SK-N-SH (cell line): ENCODE measurements at regions not wholly inside any gene's neighbourhood (a gene's known extent, or its start where the extent isn't known, plus 50 kb on each side); places are given as distances from the start of the nearest gene placed in this dataset.

Experiments used
- CTCF ChIA-PET: fragments of 300-600, 350-600 bp; formaldehyde crosslinking; extraction: SDS; loops from one replicate; lab custom pipeline; 2021; lab: Yijun Ruan, JAX
- POLR2A ChIA-PET: fragments of 350-600 bp; sonication (Branson Sonifier 250); formaldehyde crosslinking; extraction: SDS; loops from one replicate; lab custom pipeline; 2020; ENCODE audit warnings: antibody characterized with exemption, inconsistent platforms; lab: Yijun Ruan, JAX
- DNase-seq: peaks from one replicate; pipeline ENCODE4 v3.0.0; 2012
- H2AFZ ChIP-seq: fragments of 200-600 bp; sonication (generic); 2 replicates; pipeline ENCODE4 v1.8.1; 2016; ENCODE audit warnings: antibody characterized with exemption, mild to moderate bottlenecking, low read depth
- H3F3A ChIP-seq: fragments of 200-600 bp; sonication (generic); replicated peaks from 2 replicates; pipeline ENCODE3; 2016; ENCODE audit warnings: antibody characterized with exemption, mild to moderate bottlenecking; ENCODE audit not compliant: insufficient read depth
- H3K27ac ChIP-seq, 2 experiments: fragments of 200-500 bp in 1 of 2; fragments of 200-600 bp in 1 of 2; sonication (Bioruptor generic) in 1 of 2; sonication (generic), shearing (Covaris generic) in 1 of 2; 2 replicates each; pipeline versions ENCODE4 v1.5.1 to v1.6.1; 2014 to 2016; ENCODE audit warnings: low read depth in 2 of 2, inconsistent platforms in 1 of 2, low read length in 1 of 2, mild to moderate bottlenecking in 1 of 2, mixed read lengths in 1 of 2
- H3K27me3 ChIP-seq: fragments of 200-600 bp; sonication (generic), shearing (Covaris generic); 2 replicates; pipeline ENCODE4 v1.6.1; 2016; ENCODE audit warnings: mixed run types; ENCODE audit not compliant: insufficient read depth
- H3K36me3 ChIP-seq, 2 experiments: fragments of 200-500 bp in 1 of 2; fragments of 200-600 bp in 1 of 2; sonication (Bioruptor generic) in 1 of 2; sonication (generic) in 1 of 2; replicated peaks in 1 of 2; 2 replicates each; pipeline versions ENCODE3 to v1.5.1; 2014 to 2016; ENCODE audit warnings: low read length in 1 of 2, mild to moderate bottlenecking in 1 of 2; ENCODE audit not compliant: insufficient read depth in 2 of 2, control insufficient read depth in 1 of 2
- H3K4me1 ChIP-seq, 2 experiments: fragments of 200-500 bp in 1 of 2; fragments of 200-600 bp in 1 of 2; sonication (Bioruptor generic) in 1 of 2; sonication (generic), shearing (Covaris generic) in 1 of 2; 2 replicates each; pipeline versions ENCODE4 v1.5.1 to v1.6.1; 2014 to 2016; ENCODE audit warnings: low read depth in 1 of 2, low read length in 1 of 2, mixed run types in 1 of 2; ENCODE audit not compliant: insufficient read depth in 2 of 2, control insufficient read depth in 1 of 2
- H3K4me2 ChIP-seq: fragments of 200-600 bp; sonication (generic), shearing (Covaris generic); 2 replicates; pipeline ENCODE4 v1.6.1; 2017; ENCODE audit warnings: mixed run types
- H3K4me3 ChIP-seq, 2 experiments: fragments of 200-500 bp in 1 of 2; fragments of 200-600 bp in 1 of 2; sonication (Bioruptor generic) in 1 of 2; sonication (generic), shearing (Covaris generic) in 1 of 2; 2 replicates each; pipeline versions ENCODE4 v1.5.1 to v1.8.1; 2014 to 2016; ENCODE audit warnings: low read depth in 2 of 2, inconsistent platforms in 1 of 2, low read length in 1 of 2, mild to moderate bottlenecking in 1 of 2, mixed read lengths in 1 of 2, moderate library complexity in 1 of 2
- H3K79me2 ChIP-seq: fragments of 200-600 bp; sonication (generic); 2 replicates; pipeline ENCODE4 v1.8.1; 2017; ENCODE audit warnings: mild to moderate bottlenecking; ENCODE audit not compliant: insufficient read depth
- H3K9ac ChIP-seq: fragments of 200-600 bp; sonication (generic); 2 replicates; pipeline ENCODE4 v1.6.1; 2017; ENCODE audit warnings: mixed run types
- H3K9me2 ChIP-seq: fragments of 200-600 bp; sonication (generic); 2 replicates; pipeline ENCODE4 v1.6.1; 2017; ENCODE audit warnings: mixed run types
- H3K9me3 ChIP-seq: fragments of 200-600 bp; sonication (generic); 2 replicates; pipeline ENCODE4 v1.6.1; 2017; ENCODE audit warnings: mixed run types, mild to moderate bottlenecking, moderate library complexity
- H4K20me1 ChIP-seq: fragments of 200-600 bp; sonication (generic); 2 replicates; pipeline ENCODE4 v1.6.1; 2017; ENCODE audit warnings: mild to moderate bottlenecking, mixed run types; ENCODE audit not compliant: insufficient read depth
- CHD2 ChIP-seq: fragments of 150-350 bp; IDR thresholded peaks from 2 replicates; pipeline ENCODE4 v1.6.1; 2018; ENCODE audit warnings: low read length; ENCODE audit not compliant: partially characterized antibody
- EP300 ChIP-seq, 2 experiments: IDR thresholded peaks; 2 replicates each; pipeline versions ENCODE4 v1.4.0 to v1.6.1; 2012; ENCODE audit warnings: borderline replicate concordance in 1 of 2, low read depth in 1 of 2, low read length in 1 of 2
- EZH2phosphoT487 ChIP-seq: fragments of 200-600 bp; sonication (generic); IDR thresholded peaks from 2 replicates; pipeline ENCODE4 v1.6.1; 2017; ENCODE audit warnings: low read depth, mixed run types, mild to moderate bottlenecking, antibody characterized with exemption, moderate library complexity, borderline replicate concordance
- FOXJ3 ChIP-seq: sonication (generic); formaldehyde crosslinking; IDR thresholded peaks from 2 replicates; pipeline ENCODE4 v1.5.1; 2020; ENCODE audit warnings: mild to moderate bottlenecking, missing genetic modification reagents
- GABPA ChIP-seq: IDR thresholded peaks from 2 replicates; pipeline ENCODE4 v1.4.0; 2012; ENCODE audit warnings: low read depth, mild to moderate bottlenecking
- IRF3 ChIP-seq: fragments of 150-350 bp; IDR thresholded peaks from 2 replicates; pipeline ENCODE4 v1.6.1; 2016; ENCODE audit warnings: mild to moderate bottlenecking, low read depth, low read length
- MXI1 ChIP-seq: IDR thresholded peaks from 2 replicates; pipeline ENCODE4 v1.6.1; 2012; ENCODE audit warnings: mild to moderate bottlenecking, low read depth, low read length, improper control_type of control experiment
- NRF1 ChIP-seq: IDR thresholded peaks from 2 replicates; pipeline ENCODE4 v1.6.1; 2012; ENCODE audit warnings: low read depth, mild to moderate bottlenecking, low read length
- POLR2AphosphoS5 ChIP-seq: IDR thresholded peaks from 2 replicates; pipeline ENCODE4 v1.6.1; 2012; ENCODE audit warnings: low read depth, low read length
- RCOR1 ChIP-seq: fragments of 150-350 bp; IDR thresholded peaks from 2 replicates; pipeline ENCODE4 v1.6.1; 2017; ENCODE audit warnings: antibody characterized with exemption, low read length
- TAF1 ChIP-seq: IDR thresholded peaks from 2 replicates; pipeline ENCODE4 v1.6.1; 2012; ENCODE audit warnings: low read depth, mild to moderate bottlenecking, low read length, moderate library complexity, borderline replicate concordance
- WGBS: methylation state at CpG from one replicate; pipeline ENCODE4 v1.1.6; 2017; ENCODE audit warnings: low lambda C conversion rate; 5-methylcytosine and 5-hydroxymethylcytosine counted together
- TF ChIP-seq, protein P1 (sequence below): fragments of 200-600 bp; sonication (generic); IDR thresholded peaks from 2 replicates; pipeline ENCODE4 v1.6.1; 2017; ENCODE audit warnings: antibody characterized with exemption, mild to moderate bottlenecking, moderate library complexity
- TF ChIP-seq, protein P2 (sequence below): IDR thresholded peaks from 2 replicates; pipeline ENCODE4; 2012
- TF ChIP-seq, protein P3 (sequence below): IDR thresholded peaks from 2 replicates; pipeline ENCODE4 v1.4.0; 2012; ENCODE audit warnings: low read depth, borderline replicate concordance
- TF ChIP-seq, protein P4 (sequence below): fragments of 150-350 bp; IDR thresholded peaks from 2 replicates; pipeline ENCODE4 v1.6.1; 2017; ENCODE audit warnings: antibody characterized with exemption, low read length, low read depth, borderline replicate concordance

DNA sequence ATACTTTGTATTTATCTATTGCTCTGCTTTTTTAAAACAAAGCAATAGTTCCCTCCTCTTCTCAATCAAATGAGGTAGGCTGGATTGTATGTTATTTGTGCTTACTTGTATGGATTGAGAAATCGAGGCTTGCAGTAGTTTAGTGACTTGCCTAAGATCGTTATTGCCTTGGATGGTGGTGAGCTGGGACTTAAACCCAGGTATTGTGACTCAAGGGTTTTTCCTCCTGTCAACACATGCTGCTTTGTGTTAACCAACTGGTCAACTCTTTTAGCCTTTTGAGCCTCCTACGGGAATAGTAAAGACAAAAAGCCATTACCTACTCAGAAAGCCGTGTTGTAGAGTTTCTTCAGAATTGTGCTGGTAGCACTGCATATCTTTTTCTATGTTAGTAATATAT lies 95.2 kb upstream of the THUMPD2 start:
- Histone ChIP-seq H2AFZ (no peak overlapping the region), H3K27ac (no peak overlapping the region), H3K79me2 (no peaks in the 10 kb centered on the region), H3K36me3 (no peaks in the 10 kb centered on the region), H3K4me1 (peaks cover 5 to 13% of the 10 kb centered on the region in 2 experiments; a peak in 2 of 4 replicates), H4K20me1 (no peaks in the 10 kb centered on the region), H3K9me2 (no peaks in the 10 kb centered on the region), H3K4me3 (no peak overlapping the region), H3K4me2 (no peak overlapping the region), H3K9ac (no peak overlapping the region)
- ChIA-PET CTCF (no interaction called here), POLR2A (no interaction called here)
- 64% methylated on average over 4 of the region's 4 CpGs for WGBS
- no peak for DNase-seq
- no peak for TF ChIP-seq CHD2
- no peak for TF ChIP-seq RCOR1
- TF ChIP-seq, protein P1, sequence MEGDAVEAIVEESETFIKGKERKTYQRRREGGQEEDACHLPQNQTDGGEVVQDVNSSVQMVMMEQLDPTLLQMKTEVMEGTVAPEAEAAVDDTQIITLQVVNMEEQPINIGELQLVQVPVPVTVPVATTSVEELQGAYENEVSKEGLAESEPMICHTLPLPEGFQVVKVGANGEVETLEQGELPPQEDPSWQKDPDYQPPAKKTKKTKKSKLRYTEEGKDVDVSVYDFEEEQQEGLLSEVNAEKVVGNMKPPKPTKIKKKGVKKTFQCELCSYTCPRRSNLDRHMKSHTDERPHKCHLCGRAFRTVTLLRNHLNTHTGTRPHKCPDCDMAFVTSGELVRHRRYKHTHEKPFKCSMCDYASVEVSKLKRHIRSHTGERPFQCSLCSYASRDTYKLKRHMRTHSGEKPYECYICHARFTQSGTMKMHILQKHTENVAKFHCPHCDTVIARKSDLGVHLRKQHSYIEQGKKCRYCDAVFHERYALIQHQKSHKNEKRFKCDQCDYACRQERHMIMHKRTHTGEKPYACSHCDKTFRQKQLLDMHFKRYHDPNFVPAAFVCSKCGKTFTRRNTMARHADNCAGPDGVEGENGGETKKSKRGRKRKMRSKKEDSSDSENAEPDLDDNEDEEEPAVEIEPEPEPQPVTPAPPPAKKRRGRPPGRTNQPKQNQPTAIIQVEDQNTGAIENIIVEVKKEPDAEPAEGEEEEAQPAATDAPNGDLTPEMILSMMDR = no peak
- TF ChIP-seq NRF1 = no peak
- TF ChIP-seq POLR2AphosphoS5 = no peak
- TF ChIP-seq GABPA = no peak
- no peak for TF ChIP-seq TAF1
- TF ChIP-seq, protein P2, sequence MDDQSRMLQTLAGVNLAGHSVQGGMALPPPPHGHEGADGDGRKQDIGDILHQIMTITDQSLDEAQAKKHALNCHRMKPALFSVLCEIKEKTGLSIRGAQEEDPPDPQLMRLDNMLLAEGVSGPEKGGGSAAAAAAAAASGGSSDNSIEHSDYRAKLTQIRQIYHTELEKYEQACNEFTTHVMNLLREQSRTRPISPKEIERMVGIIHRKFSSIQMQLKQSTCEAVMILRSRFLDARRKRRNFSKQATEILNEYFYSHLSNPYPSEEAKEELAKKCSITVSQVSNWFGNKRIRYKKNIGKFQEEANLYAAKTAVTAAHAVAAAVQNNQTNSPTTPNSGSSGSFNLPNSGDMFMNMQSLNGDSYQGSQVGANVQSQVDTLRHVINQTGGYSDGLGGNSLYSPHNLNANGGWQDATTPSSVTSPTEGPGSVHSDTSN = no peak
- TF ChIP-seq, protein P3, sequence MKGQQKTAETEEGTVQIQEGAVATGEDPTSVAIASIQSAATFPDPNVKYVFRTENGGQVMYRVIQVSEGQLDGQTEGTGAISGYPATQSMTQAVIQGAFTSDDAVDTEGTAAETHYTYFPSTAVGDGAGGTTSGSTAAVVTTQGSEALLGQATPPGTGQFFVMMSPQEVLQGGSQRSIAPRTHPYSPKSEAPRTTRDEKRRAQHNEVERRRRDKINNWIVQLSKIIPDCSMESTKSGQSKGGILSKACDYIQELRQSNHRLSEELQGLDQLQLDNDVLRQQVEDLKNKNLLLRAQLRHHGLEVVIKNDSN = no peak
- no peak for TF ChIP-seq IRF3
- TF ChIP-seq, protein P4, sequence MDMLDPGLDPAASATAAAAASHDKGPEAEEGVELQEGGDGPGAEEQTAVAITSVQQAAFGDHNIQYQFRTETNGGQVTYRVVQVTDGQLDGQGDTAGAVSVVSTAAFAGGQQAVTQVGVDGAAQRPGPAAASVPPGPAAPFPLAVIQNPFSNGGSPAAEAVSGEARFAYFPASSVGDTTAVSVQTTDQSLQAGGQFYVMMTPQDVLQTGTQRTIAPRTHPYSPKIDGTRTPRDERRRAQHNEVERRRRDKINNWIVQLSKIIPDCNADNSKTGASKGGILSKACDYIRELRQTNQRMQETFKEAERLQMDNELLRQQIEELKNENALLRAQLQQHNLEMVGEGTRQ = no peak
- no peak for TF ChIP-seq FOXJ3 (CRISPR knock-in tag)
- no peak for TF ChIP-seq EZH2phosphoT487
- TF ChIP-seq MXI1 = no peak
- TF ChIP-seq EP300 (IDR thresholded peaks at IDR 0.05; ENCODE audit: borderline replicate concordance in 1 of 2, low read depth in 1 of 2, low read length in 1 of 2) = no peak
- TF ChIP-seq, all 33 proteins: peak for 0
- peaks cover 5% of the 10 kb centered on the region for H3F3A ChIP-seq
- H3K27me3 ChIP-seq = no peaks in the 10 kb centered on the region
- H3K9me3 ChIP-seq = no peaks in the 10 kb centered on the region
